ENCODE measurements at regions not wholly inside any gene's neighbourhood (a gene's known extent, or its start where the extent isn't known, plus 50 kb on each side); places are given as distances from the start of the nearest gene placed in this dataset.

- Mint-ChIP-seq H3K4me3 (no peak overlapping the region), H3K27ac (no peak overlapping the region), H3K9me3 (no peaks in the 10 kb centered on the region), H3K4me1 (no peaks in the 10 kb centered on the region), H3K27me3 (ENCODE audit: low read depth, poor library complexity) (peaks cover 3% of the 10 kb centered on the region), H3K36me3 (ENCODE audit: low read depth) (no peaks in the 10 kb centered on the region)
- TF ChIP-seq, protein P1, sequence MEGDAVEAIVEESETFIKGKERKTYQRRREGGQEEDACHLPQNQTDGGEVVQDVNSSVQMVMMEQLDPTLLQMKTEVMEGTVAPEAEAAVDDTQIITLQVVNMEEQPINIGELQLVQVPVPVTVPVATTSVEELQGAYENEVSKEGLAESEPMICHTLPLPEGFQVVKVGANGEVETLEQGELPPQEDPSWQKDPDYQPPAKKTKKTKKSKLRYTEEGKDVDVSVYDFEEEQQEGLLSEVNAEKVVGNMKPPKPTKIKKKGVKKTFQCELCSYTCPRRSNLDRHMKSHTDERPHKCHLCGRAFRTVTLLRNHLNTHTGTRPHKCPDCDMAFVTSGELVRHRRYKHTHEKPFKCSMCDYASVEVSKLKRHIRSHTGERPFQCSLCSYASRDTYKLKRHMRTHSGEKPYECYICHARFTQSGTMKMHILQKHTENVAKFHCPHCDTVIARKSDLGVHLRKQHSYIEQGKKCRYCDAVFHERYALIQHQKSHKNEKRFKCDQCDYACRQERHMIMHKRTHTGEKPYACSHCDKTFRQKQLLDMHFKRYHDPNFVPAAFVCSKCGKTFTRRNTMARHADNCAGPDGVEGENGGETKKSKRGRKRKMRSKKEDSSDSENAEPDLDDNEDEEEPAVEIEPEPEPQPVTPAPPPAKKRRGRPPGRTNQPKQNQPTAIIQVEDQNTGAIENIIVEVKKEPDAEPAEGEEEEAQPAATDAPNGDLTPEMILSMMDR (IDR thresholded peaks at IDR 0.05), result no peak
- no peak for DNase-seq
These were observed 367.4 kb upstream of the ARX start for GRCh38 chrX:25383196-25383595.

- Mint-ChIP-seq H3K27ac (no peak overlapping the region), H3K36me3 (ENCODE audit: low read depth) (no peaks in the 10 kb centered on the region), H3K9me3 (peaks cover 26% of the 10 kb centered on the region), H3K4me1 (no peaks in the 10 kb centered on the region), H3K4me3 (no peak overlapping the region), H3K27me3 (ENCODE audit: low read depth, poor library complexity) (no peaks in the 10 kb centered on the region)
- DNase-seq, result no peak
- TF ChIP-seq, protein P1 (IDR thresholded peaks at IDR 0.05), result no peak
These were observed 340.7 kb upstream of the ARX start for GRCh38 chrX:25356456-25356855.

DNA sequence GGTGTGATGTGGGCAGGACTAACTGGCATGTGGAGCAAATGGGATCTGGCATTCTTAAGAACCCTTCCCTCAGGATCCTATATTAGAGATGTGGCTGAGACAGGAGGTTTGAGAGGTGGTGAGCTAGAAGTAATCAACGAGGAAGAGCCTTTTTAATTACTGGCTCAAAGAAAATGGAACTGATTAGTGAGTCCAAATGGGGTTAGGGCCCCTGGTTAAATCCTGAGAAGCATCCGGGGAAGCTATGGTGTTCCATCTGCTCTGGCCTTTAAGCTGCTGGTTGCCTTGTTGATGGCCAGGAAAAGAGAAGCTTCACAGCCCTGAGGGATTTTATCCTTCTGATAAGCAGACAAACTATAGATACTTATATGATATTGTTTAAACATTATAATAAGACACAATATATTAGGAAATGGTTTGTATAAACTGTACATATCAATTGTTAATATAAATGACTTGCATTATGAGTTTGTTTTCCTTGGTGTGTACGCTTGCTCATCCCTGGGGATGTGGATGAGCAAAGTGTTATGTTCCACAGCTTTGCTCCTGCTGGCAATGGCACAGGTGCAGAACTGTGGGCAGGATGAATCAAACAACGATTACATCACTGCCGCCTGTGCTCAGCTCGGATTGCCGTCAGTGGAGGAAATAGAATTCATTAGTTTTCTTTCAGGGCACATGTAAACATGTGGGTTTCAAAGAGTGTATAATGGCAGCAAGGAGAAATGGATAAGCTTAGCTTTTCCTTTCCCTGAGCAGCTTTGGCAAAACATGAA is 328.6 kb upstream of the ARX start:
- no peak overlapping the region for H3K4me3 Mint-ChIP-seq
- H3K27me3 Mint-ChIP-seq (ENCODE audit: low read depth, poor library complexity), result peaks cover 4% of the 10 kb centered on the region
- TF ChIP-seq, protein P1 (IDR thresholded peaks at IDR 0.05), result no peak
- DNase-seq, result no peak
- no peak overlapping the region for H3K27ac Mint-ChIP-seq
- peaks cover 31% of the 10 kb centered on the region for H3K9me3 Mint-ChIP-seq
- no peaks in the 10 kb centered on the region for H3K4me1 Mint-ChIP-seq
- no peaks in the 10 kb centered on the region for H3K36me3 Mint-ChIP-seq (ENCODE audit: low read depth)

DNA sequence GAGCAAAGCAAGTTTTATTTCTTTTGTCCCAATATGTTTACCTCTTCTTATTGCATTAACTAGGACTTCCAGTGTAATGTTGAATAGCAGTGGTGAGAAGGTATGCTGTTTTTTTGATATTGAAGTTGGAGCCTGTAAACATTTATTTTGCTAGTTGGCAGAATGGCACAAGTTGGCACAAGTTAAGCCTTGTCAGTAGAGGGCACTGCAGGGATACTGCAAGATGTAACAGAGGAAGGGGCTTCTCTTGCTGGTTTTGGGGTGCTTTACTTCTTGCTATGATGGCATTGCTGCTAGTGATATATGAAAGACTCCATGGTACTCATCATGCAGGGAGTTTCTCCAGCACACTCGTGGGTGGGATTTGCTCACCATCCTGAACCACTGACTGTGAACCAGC is 327.3 kb upstream of the ARX start:
- Mint-ChIP-seq H3K9me3 (peaks cover 41% of the 10 kb centered on the region), H3K4me1 (no peaks in the 10 kb centered on the region), H3K36me3 (ENCODE audit: low read depth) (no peaks in the 10 kb centered on the region), H3K27ac (no peak overlapping the region), H3K27me3 (ENCODE audit: low read depth, poor library complexity) (peaks cover 4% of the 10 kb centered on the region), H3K4me3 (no peak overlapping the region)
- DNase-seq, result no peak
- TF ChIP-seq, protein P1 (IDR thresholded peaks at IDR 0.05), result no peak

- Mint-ChIP-seq H3K36me3 (ENCODE audit: low read depth) (no peaks in the 10 kb centered on the region), H3K4me3 (no peak overlapping the region), H3K27me3 (ENCODE audit: low read depth, poor library complexity) (peaks cover 4% of the 10 kb centered on the region), H3K9me3 (peaks cover 32% of the 10 kb centered on the region), H3K4me1 (no peaks in the 10 kb centered on the region), H3K27ac (no peak overlapping the region)
- no peak for DNase-seq
- TF ChIP-seq, protein P1 (IDR thresholded peaks at IDR 0.05), result no peak
These were observed 322.1 kb upstream of the ARX start for GRCh38 chrX:25337841-25338240.

DNA sequence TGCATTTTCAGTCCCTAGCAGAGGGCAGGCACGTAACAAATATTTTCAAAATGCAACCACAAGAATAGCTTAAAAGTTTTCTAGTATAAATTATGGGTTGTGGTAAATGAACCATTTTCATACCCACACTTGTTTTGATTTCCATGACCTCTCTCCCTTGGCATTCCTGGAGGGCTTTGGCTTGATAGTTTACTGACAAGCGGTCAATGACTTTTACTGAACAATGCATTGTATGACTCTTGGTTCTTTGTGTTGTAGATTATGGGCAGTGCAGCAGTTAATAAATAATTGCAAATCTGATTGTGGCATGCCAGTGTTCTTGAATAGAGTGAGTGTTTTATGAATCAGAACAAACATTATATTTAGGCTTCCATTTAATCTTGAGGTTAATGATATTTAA is 285.2 kb upstream of the ARX start:
- no peak for DNase-seq
- Mint-ChIP-seq H3K9me3 (peaks cover 10% of the 10 kb centered on the region), H3K27me3 (ENCODE audit: low read depth, poor library complexity) (no peaks in the 10 kb centered on the region), H3K4me3 (no peak overlapping the region), H3K27ac (no peak overlapping the region), H3K36me3 (ENCODE audit: low read depth) (no peaks in the 10 kb centered on the region), H3K4me1 (no peaks in the 10 kb centered on the region)
- TF ChIP-seq, protein P1 (IDR thresholded peaks at IDR 0.05), result no peak
